Prostate gland (tissue), 2 donors: ENCODE measurements at regions not wholly inside any gene's neighbourhood (a gene's known extent, or its start where the extent isn't known, plus 50 kb on each side); places are given as distances from the start of the nearest gene placed in this dataset.

Experiments
- DNase-seq: peaks from one replicate; pipeline ENCODE4 v3.0.0-alpha.2; 2019; ENCODE audit warnings: low spot score
- H3K27ac ChIP-seq, 2 donors: fragments of 200-600 bp; sonication (generic); 2 replicates each; pipeline ENCODE4 v1.5.1; 2017 to 2019
- H3K27me3 ChIP-seq: fragments of 200-600 bp; sonication (generic); replicated peaks from 2 replicates; pipeline ENCODE4 v1.5.1; 2019; ENCODE audit not compliant: insufficient read depth
- H3K36me3 ChIP-seq, 2 donors: fragments of 200-600 bp; sonication (generic); 1 replicate in 1 of 2; 2 replicates in 1 of 2; pipeline versions ENCODE4 v1.5.1 to v1.8.1; 2017 to 2019
- H3K4me1 ChIP-seq: fragments of 200-600 bp; sonication (generic); replicated peaks from 2 replicates; pipeline ENCODE4 v1.5.1; 2019
- H3K4me3 ChIP-seq, 2 donors: fragments of 200-600 bp; sonication (generic); 2 replicates each; pipeline ENCODE4 v1.5.1; 2017 to 2019
- H3K9me3 ChIP-seq: fragments of 200-600 bp; sonication (generic); 2 replicates; pipeline ENCODE4 v1.5.1; 2017
- POLR2A ChIP-seq: fragments of 450-650 bp; IDR thresholded peaks from one replicate; pipeline ENCODE4 v1.6.1; 2016; ENCODE audit warnings: antibody characterized with exemption, mild to moderate bottlenecking
- POLR2AphosphoS5 ChIP-seq: sonication (generic); formaldehyde crosslinking; IDR thresholded peaks from one replicate; pipeline ENCODE4 v1.6.1; 2017; ENCODE audit warnings: antibody characterized with exemption
- WGBS: methylation state at CpG from one replicate; pipeline ENCODE4 v1.1.5; 2018; 5-methylcytosine and 5-hydroxymethylcytosine counted together
- intact Hi-C: fragments of 100-400 bp; cut with DNase I; formaldehyde crosslinking; loops from one replicate; pipeline ENCODE4 v1.14.2; 2022
- TF ChIP-seq, protein P1 (sequence below), 4 experiments: fragments of 200-600 bp in 2 of 4; fragments of 450-650 bp in 2 of 4; sonication (generic) in 2 of 4; IDR thresholded peaks; 1 replicate in 3 of 4; 2 replicates in 1 of 4; pipeline ENCODE4 v1.5.1; 2016 to 2019; ENCODE audit warnings: antibody characterized with exemption in 4 of 4, mild to moderate bottlenecking in 2 of 4, moderate library complexity in 2 of 4

DNA sequence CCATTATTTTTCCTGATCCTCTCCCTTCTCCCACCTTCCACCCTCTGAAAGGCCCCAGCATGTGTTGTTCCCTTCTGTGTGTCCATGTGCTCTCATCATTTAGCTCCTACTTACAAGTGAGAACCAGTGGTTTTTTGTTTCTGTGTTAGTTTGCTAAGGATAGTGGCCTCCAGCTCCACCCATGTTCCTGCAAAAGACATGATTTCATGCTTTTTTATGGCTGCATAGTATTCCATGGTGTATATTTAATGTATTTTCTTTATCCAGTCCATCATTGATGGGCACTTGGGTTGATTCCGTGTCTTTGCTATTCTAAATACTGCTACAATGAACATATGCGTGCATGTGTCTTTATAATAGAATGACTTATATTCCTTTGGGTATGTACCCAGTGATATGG is 89.4 kb upstream of the C1orf174 start:
- intact Hi-C loops = no loop called here
- no peak for DNase-seq
- Histone ChIP-seq H3K9me3 (no peaks in the 10 kb centered on the region), H3K27me3 (peaks cover 8% of the 10 kb centered on the region), H3K36me3 (no peaks in the 10 kb centered on the region), H3K4me3 (no peak overlapping the region), H3K4me1 (no peaks in the 10 kb centered on the region), H3K27ac (no peak overlapping the region)
- TF ChIP-seq, protein P1, sequence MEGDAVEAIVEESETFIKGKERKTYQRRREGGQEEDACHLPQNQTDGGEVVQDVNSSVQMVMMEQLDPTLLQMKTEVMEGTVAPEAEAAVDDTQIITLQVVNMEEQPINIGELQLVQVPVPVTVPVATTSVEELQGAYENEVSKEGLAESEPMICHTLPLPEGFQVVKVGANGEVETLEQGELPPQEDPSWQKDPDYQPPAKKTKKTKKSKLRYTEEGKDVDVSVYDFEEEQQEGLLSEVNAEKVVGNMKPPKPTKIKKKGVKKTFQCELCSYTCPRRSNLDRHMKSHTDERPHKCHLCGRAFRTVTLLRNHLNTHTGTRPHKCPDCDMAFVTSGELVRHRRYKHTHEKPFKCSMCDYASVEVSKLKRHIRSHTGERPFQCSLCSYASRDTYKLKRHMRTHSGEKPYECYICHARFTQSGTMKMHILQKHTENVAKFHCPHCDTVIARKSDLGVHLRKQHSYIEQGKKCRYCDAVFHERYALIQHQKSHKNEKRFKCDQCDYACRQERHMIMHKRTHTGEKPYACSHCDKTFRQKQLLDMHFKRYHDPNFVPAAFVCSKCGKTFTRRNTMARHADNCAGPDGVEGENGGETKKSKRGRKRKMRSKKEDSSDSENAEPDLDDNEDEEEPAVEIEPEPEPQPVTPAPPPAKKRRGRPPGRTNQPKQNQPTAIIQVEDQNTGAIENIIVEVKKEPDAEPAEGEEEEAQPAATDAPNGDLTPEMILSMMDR (IDR thresholded peaks at IDR 0.05) = no peak
- TF ChIP-seq POLR2A (no peak), POLR2AphosphoS5 (no peak)
- WGBS = 98% methylated on average over 2 of the region's 2 CpGs

DNA sequence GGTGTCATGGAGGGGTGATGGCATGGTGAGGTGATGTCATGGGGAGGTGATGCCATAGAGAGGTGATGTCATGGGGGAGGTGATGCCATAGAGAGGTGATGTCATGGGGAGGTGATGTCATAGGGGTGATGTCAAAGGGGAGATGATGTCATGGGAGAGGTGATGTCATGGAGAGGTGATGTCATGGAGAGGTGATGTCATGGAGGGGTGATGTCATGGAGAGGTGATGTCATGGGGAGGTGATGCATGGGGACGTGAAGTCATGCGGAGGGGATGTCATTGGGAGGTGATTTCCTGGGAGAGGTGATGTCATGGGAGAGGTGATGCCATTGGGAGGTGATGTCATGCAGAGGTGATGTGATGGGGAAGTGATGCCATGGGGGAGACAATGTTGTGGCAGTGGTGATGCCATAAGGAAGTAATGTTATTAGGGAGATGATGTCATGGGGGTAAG is 92.1 kb upstream of the C1orf174 start:
- no peaks in the 10 kb centered on the region for H3K4me1 ChIP-seq
- no peaks in the 10 kb centered on the region for H3K36me3 ChIP-seq
- no peak overlapping the region for H3K4me3 ChIP-seq
- H3K9me3 ChIP-seq = no peaks in the 10 kb centered on the region
- H3K27ac ChIP-seq = no peak overlapping the region
- no peak for DNase-seq
- H3K27me3 ChIP-seq = peaks cover 9% of the 10 kb centered on the region
- TF ChIP-seq, protein P1 (IDR thresholded peaks at IDR 0.05) = no peak
- TF ChIP-seq POLR2A (no peak), POLR2AphosphoS5 (no peak)
- intact Hi-C loops = no loop called here
- WGBS = 90% methylated on average over 2 of the region's 2 CpGs

DNA sequence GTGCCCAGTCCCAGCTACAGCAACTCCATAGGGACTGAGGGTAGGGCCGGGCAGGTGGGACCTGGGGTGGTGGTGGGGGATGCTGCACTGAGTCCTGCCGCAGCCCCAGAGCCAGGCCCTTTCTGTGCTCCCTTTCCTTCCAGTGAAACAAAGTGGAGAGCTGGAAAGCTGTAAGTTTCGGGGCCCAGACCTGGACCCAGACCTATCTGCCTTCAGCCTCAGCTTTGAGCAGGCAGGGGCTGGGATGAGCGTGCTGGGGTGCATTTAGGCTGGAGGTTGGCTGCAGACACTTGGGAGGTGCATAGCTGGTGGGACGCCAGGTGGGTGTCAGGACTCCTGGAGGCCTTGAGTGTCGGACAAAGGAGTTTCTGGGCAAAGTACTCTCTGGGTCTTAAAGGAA is 92.7 kb upstream of the C1orf174 start:
- no peak for DNase-seq
- Histone ChIP-seq H3K27me3 (peaks cover 9% of the 10 kb centered on the region), H3K4me3 (no peak overlapping the region), H3K9me3 (no peaks in the 10 kb centered on the region), H3K36me3 (no peaks in the 10 kb centered on the region), H3K4me1 (no peaks in the 10 kb centered on the region), H3K27ac (no peak overlapping the region)
- TF ChIP-seq POLR2AphosphoS5 (no peak), POLR2A (no peak)
- TF ChIP-seq, protein P1 (IDR thresholded peaks at IDR 0.05) = no peak
- 83% methylated on average over 6 of the region's 6 CpGs for WGBS
- intact Hi-C loops = no loop called here

DNA sequence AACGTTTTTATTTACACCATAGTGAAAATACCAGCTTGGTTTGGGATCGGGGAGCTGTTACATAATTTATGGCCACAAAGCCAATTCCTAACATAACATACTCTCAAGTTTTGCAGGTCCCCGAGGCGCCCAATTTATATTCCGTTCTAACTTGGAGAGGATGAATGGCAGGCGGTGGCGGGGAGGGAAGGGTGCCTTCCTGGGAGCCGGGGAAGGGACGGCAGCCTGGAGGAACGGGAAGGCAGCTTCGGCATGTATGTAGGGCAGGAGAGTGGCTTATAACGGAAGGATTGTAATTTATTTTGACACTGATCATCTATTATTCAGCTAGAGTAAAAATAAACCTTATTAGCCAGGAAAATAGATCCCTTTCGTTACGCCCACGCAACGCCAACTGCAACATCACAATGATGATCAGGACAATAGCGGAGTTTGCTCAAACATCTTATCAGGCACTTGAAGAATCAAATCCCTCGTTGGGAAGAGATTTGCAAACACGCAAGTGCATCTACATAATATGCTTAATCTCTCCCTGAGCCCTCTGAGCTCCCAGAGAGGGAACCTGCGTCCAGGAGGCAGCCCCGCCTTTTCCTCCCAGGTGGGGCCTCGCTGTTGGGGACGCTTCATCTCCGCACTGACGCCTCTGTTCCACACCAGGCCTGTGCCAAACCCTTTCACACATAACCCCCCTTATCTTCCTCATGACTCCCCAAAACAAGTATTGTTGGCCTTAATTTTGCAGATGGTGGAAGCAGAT is 93.7 kb upstream of the C1orf174 start:
- Histone ChIP-seq H3K4me3 (no peak overlapping the region), H3K36me3 (no peaks in the 10 kb centered on the region), H3K27ac (no peak overlapping the region), H3K27me3 (peaks cover 10% of the 10 kb centered on the region), H3K9me3 (no peaks in the 10 kb centered on the region), H3K4me1 (no peaks in the 10 kb centered on the region)
- TF ChIP-seq POLR2AphosphoS5 (no peak), POLR2A (no peak)
- TF ChIP-seq, protein P1 (IDR thresholded peaks at IDR 0.05) = no peak
- no peak for DNase-seq
- intact Hi-C loops = no loop called here
- 62% methylated on average over 25 of the region's 25 CpGs for whole genome bisulfite sequencing

DNA sequence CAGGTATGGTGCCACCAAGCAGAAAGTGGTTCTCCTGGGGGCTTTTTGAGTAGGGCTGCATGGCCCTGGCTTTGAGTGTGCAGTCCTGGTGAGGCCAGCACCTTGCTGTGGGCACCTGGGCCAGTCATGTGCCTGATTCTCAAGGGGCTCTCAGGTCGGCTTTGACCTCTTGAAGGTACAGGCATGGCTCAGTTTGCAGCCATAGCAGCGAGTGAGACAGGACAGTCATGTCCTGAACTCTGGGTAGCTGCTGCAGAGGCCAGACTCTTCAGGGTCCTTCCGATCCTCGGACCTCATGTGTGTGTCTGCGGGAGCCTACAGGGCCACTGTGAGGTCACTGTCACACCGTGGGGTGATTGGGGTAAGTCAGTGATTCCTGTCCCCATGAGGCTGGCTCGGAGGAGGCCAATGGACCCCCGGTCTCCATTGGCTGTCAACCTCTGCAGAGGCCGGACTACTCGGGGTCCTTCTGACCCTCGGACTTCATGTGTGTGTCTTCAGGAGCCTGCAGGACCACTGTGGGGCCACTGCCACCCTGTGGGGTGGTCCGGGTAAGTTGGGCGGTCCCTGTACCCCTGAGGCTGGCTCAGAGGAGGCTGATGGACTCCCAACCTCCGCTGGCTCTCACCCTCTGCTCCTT is 95.2 kb upstream of the C1orf174 start:
- intact Hi-C loops = no loop called here

More for the DNA sequence above, 95.2 kb upstream of the C1orf174 start:
- DNase-seq = no peak
- 91% methylated on average over 13 of the region's 14 CpGs for WGBS
- Histone ChIP-seq H3K27me3 (peaks cover 15% of the 10 kb centered on the region), H3K27ac (no peak overlapping the region), H3K4me1 (no peaks in the 10 kb centered on the region), H3K36me3 (no peaks in the 10 kb centered on the region), H3K4me3 (no peak overlapping the region), H3K9me3 (no peaks in the 10 kb centered on the region)
- TF ChIP-seq, protein P1 (IDR thresholded peaks at IDR 0.05) = no peak
- TF ChIP-seq POLR2A (no peak), POLR2AphosphoS5 (no peak)
